SK-N-SH treated with all-trans-retinoic acid at 6 μM for 48 hours (cell line): ENCODE measurements at regions not wholly inside any gene's neighbourhood (a gene's known extent, or its start where the extent isn't known, plus 50 kb on each side); places are given as distances from the start of the nearest gene placed in this dataset.
"Not testable (repeated sequence)": the region's sequence is repeated elsewhere in the genome, so short reads cannot be mapped to it uniquely, and the experiment has no call there.

ENCODE experiments used
- ARNTL ChIP-seq: fragments of 450-650 bp; formaldehyde crosslinking; IDR thresholded peaks from 2 replicates; pipeline ENCODE4 v1.5.0; 2020; ENCODE audit warnings: low read depth, mild to moderate bottlenecking, moderate library complexity, borderline replicate concordance
- CREB5 ChIP-seq: fragments of 250-450 bp; sonication (Bioruptor Pico); IDR thresholded peaks from 2 replicates; pipeline ENCODE4 v1.5.1; 2020; ENCODE audit warnings: low read depth, mild to moderate bottlenecking, moderate library complexity
- ESRRG ChIP-seq: fragments of 250-450 bp; sonication (Bioruptor Pico); IDR thresholded peaks from 2 replicates; pipeline ENCODE4 v1.6.1; 2021; ENCODE audit warnings: mild to moderate bottlenecking
- ISL1 ChIP-seq: fragments of 250-450 bp; sonication (Bioruptor Pico); IDR thresholded peaks from 2 replicates; pipeline ENCODE4 v2.1.2; 2022; ENCODE audit warnings: mild to moderate bottlenecking, moderate library complexity
- OSR1 ChIP-seq: fragments of 250-450 bp; sonication (Bioruptor Pico); IDR thresholded peaks from 2 replicates; pipeline ENCODE4 v1.8.0; 2022; ENCODE audit warnings: moderate library complexity, mild to moderate bottlenecking, inconsistent platforms
- PATZ1 ChIP-seq: fragments of 250-450 bp; sonication (Bioruptor Pico); IDR thresholded peaks from 2 replicates; pipeline ENCODE4 v1.8.0; 2020; ENCODE audit warnings: mild to moderate bottlenecking, moderate library complexity, borderline replicate concordance
- POU6F1 ChIP-seq: fragments of 250-450 bp; sonication (Bioruptor Pico); IDR thresholded peaks from 2 replicates; pipeline ENCODE4 v1.8.0; 2021; ENCODE audit warnings: low read depth, mild to moderate bottlenecking, moderate library complexity, borderline replicate concordance
- PPARA ChIP-seq: fragments of 250-450 bp; sonication (Bioruptor Pico); IDR thresholded peaks from 2 replicates; pipeline ENCODE4 v1.5.0; 2020; ENCODE audit warnings: mild to moderate bottlenecking, borderline replicate concordance
- TCF4 ChIP-seq: fragments of 250-450 bp; sonication (Bioruptor Pico); IDR thresholded peaks from 2 replicates; pipeline ENCODE4 v1.8.0; 2021; ENCODE audit warnings: mild to moderate bottlenecking, moderate library complexity, borderline replicate concordance
- TOX ChIP-seq: fragments of 250-450 bp; sonication (Bioruptor Pico); IDR thresholded peaks from 2 replicates; pipeline ENCODE4 v1.8.0; 2021; ENCODE audit warnings: mild to moderate bottlenecking, moderate library complexity, borderline replicate concordance
- ZC3H10 ChIP-seq: fragments of 250-450 bp; sonication (Bioruptor Pico); IDR thresholded peaks from 2 replicates; pipeline ENCODE4 v1.5.1; 2021; ENCODE audit warnings: mild to moderate bottlenecking, moderate library complexity
- ZFP3 ChIP-seq: fragments of 250-450 bp; sonication (Bioruptor Pico); IDR thresholded peaks from 2 replicates; pipeline ENCODE4 v1.5.0; 2020; ENCODE audit warnings: mild to moderate bottlenecking, moderate library complexity
- ZFP30 ChIP-seq: fragments of 450-650 bp; formaldehyde crosslinking; IDR thresholded peaks from 2 replicates; pipeline ENCODE4 v1.5.0; 2022; ENCODE audit warnings: mild to moderate bottlenecking, moderate library complexity

- TF ChIP-seq ESRRG; TCF4 (CRISPR knock-in tag); ZFP3 (CRISPR knock-in tag); PATZ1 (CRISPR knock-in tag); ZFP30 (CRISPR knock-in tag); TOX (CRISPR knock-in tag); ARNTL (CRISPR knock-in tag); OSR1 (CRISPR knock-in tag); POU6F1 (CRISPR knock-in tag); PPARA; ZC3H10 (CRISPR knock-in tag); CREB5 (CRISPR knock-in tag); ISL1 (CRISPR knock-in tag): not testable (repeated sequence)
Measured at GRCh38 chr15:44830692-44831408, 94.5 kb downstream of the TRIM69 start.
